K562 (cell line): ENCODE measurements at regions not wholly inside any gene's neighbourhood (a gene's known extent, or its start where the extent isn't known, plus 50 kb on each side); places are given as distances from the start of the nearest gene placed in this dataset.

ENCODE experiments used
- ATAC-seq: fragments of 200-7000 bp; cut with Tn5 transposase; 3 replicates; pipeline ENCODE4 v1.9.1; 2020; ENCODE audit warnings: moderate library complexity
- BruUV-seq: library from RNA; stranded (reverse); fragments of 400-500 nt; replicated peaks from 2 replicates; lab custom pipeline; 2021; lab: Mats Ljungman, UMichigan
- CTCF ChIA-PET: fragments of 300-600 bp; formaldehyde crosslinking; extraction: SDS; loops from one replicate; lab custom pipeline; 2021; ENCODE audit warnings: low intra/inter-chr PET ratio; lab: Yijun Ruan, JAX
- POLR2A ChIA-PET: fragments of 300-600, 350-650 bp; sonication (Branson Sonifier 250); formaldehyde crosslinking; extraction: SDS; loops from one replicate; lab custom pipeline; 2021; ENCODE audit warnings: antibody characterized with exemption, inconsistent platforms; lab: Yijun Ruan, JAX
- DNase-seq, 4 experiments: peaks; one replicate each; pipeline versions ENCODE4 v3.0.0 to v3.0.0-alpha.2; 2011 to 2018; ENCODE audit warnings: low spot score in 3 of 4, mixed read lengths in 3 of 4; ENCODE audit errors: extremely low read depth in 1 of 4
- FAIRE-seq: peaks from 2 replicates; lab custom pipeline; 2011; peaks lifted over from hg19 to GRCh38; lab: Jason Lieb, UNC
- H2AFZ ChIP-seq: 2 replicates; pipeline ENCODE4 v1.6.0; 2011; ENCODE audit warnings: low read depth, low read length, control low read depth, inconsistent platforms
- H3K27ac ChIP-seq: fragments of 200-600 bp; 3 replicates; pipeline ENCODE4 v1.8.0; 2011; ENCODE audit warnings: low read depth, mild to moderate bottlenecking, control low read depth, inconsistent platforms, low read length, moderate library complexity, mixed read lengths; ENCODE audit errors: extremely low read depth
- H3K27me3 ChIP-seq, 2 experiments: fragments of 300-600 bp in 1 of 2; 2 replicates in 1 of 2; 3 replicates in 1 of 2; pipeline versions ENCODE4 v1.6.0 to v1.8.0; 2011; ENCODE audit warnings: inconsistent platforms in 2 of 2, low read length in 2 of 2, mild to moderate bottlenecking in 1 of 2, mixed read lengths in 1 of 2, moderate library complexity in 1 of 2; ENCODE audit not compliant: control insufficient read depth in 2 of 2, insufficient read depth in 2 of 2
- H3K36me3 ChIP-seq: fragments of 300-600 bp; 3 replicates; pipeline ENCODE4 v1.8.0; 2011; ENCODE audit warnings: mild to moderate bottlenecking, low read length, inconsistent platforms; ENCODE audit not compliant: control insufficient read depth, insufficient read depth
- H3K4me1 ChIP-seq, 2 experiments: fragments of 200-600 bp in 1 of 2; replicated peaks in 1 of 2; 2 replicates in 1 of 2; 3 replicates in 1 of 2; pipeline versions ENCODE4 v1.5.1 to v1.8.0; 2011; ENCODE audit warnings: inconsistent platforms in 2 of 2, low read length in 2 of 2, mild to moderate bottlenecking in 1 of 2, mixed read lengths in 1 of 2, moderate library complexity in 1 of 2; ENCODE audit not compliant: control insufficient read depth in 2 of 2, insufficient read depth in 2 of 2
- H3K4me2 ChIP-seq: 2 replicates; pipeline ENCODE4 v1.6.1; 2011; ENCODE audit warnings: low read length, control low read depth, inconsistent platforms, mixed read lengths; ENCODE audit not compliant: insufficient read depth
- H3K4me3 ChIP-seq: fragments of 200-600 bp; sonication (generic), shearing (Covaris generic); 2 replicates; pipeline ENCODE4 v1.5.1; 2016; ENCODE audit warnings: control low read depth, inconsistent platforms
- H3K79me2 ChIP-seq: fragments of 200-600 bp; 3 replicates; pipeline ENCODE4 v1.8.0; 2011; ENCODE audit warnings: low read length, inconsistent platforms; ENCODE audit not compliant: control insufficient read depth, insufficient read depth
- H3K9ac ChIP-seq, 2 experiments: 2 replicates each; pipeline versions ENCODE4 v1.6.0 to v1.6.1; 2011; ENCODE audit warnings: low read depth in 2 of 2, low read length in 2 of 2, control low read depth in 1 of 2, inconsistent platforms in 1 of 2, mild to moderate bottlenecking in 1 of 2, mixed read lengths in 1 of 2; ENCODE audit not compliant: insufficient read depth in 1 of 2
- H3K9me1 ChIP-seq: one replicate; pipeline ENCODE4 v1.6.0; 2011; ENCODE audit warnings: inconsistent platforms, mild to moderate bottlenecking, low read length, moderate library complexity; ENCODE audit not compliant: control insufficient read depth, insufficient read depth
- H3K9me3 ChIP-seq: replicated peaks from 2 replicates; pipeline ENCODE4 v1.5.1; 2011; ENCODE audit warnings: low read depth, low read length, inconsistent platforms; ENCODE audit not compliant: control insufficient read depth, insufficient read depth
- H4K20me1 ChIP-seq: replicated peaks from 2 replicates; pipeline ENCODE4 v1.6.1; 2011; ENCODE audit warnings: low read length, inconsistent platforms, mixed read lengths; ENCODE audit not compliant: control insufficient read depth, insufficient read depth
- EWSR1 ChIP-seq: fragments of 450-650 bp; IDR thresholded peaks from 2 replicates; pipeline ENCODE4 v1.6.1; 2018; ENCODE audit warnings: borderline replicate concordance, mild to moderate bottlenecking, low read depth, moderate library complexity; ENCODE audit not compliant: partially characterized antibody
- FUS ChIP-seq: fragments of 200-400 bp; formaldehyde crosslinking; optimal IDR thresholded peaks from 2 replicates; pipeline ENCODE3; 2017; ENCODE audit warnings: low read depth, low read length
- MXI1 ChIP-seq: IDR thresholded peaks from 2 replicates; pipeline ENCODE4 v1.6.1; 2011; ENCODE audit warnings: low read depth, mild to moderate bottlenecking, improper control_type of control experiment, low read length
- MYNN ChIP-seq, 2 experiments: sonication (generic); formaldehyde crosslinking in 1 of 2; IDR thresholded peaks; 2 replicates each; pipeline versions ENCODE4 v1.5.0 to v1.6.1; 2016 to 2020; ENCODE audit warnings: antibody characterized with exemption in 1 of 2, missing genetic modification reagents in 1 of 2
- POLR2G ChIP-seq: fragments of 200-400 bp; formaldehyde crosslinking; IDR thresholded peaks from 2 replicates; pipeline ENCODE4 v1.6.1; 2017; ENCODE audit warnings: low read depth, mild to moderate bottlenecking, antibody characterized with exemption, low read length, moderate library complexity
- PURB ChIP-seq: sonication (generic); formaldehyde crosslinking; IDR thresholded peaks from 2 replicates; pipeline ENCODE4 v1.9.0; 2021; ENCODE audit warnings: low read depth, mild to moderate bottlenecking, missing genetic modification reagents
- STAT5A ChIP-seq: IDR thresholded peaks from 2 replicates; pipeline ENCODE4 v1.6.1; 2012; ENCODE audit warnings: low read length, inconsistent platforms, borderline replicate concordance
- XRCC5 ChIP-seq: fragments of 200-400 bp; formaldehyde crosslinking; IDR thresholded peaks from 2 replicates; pipeline ENCODE4 v1.6.1; 2017; ENCODE audit warnings: low read depth, mild to moderate bottlenecking, low read length
- ZNF175 ChIP-seq: fragments of 200-800 bp; sonication (Bioruptor generic); IDR thresholded peaks from 2 replicates; pipeline ENCODE4 v1.6.1; 2016; ENCODE audit warnings: low read depth, mild to moderate bottlenecking, missing genetic modification characterization, missing compliant biosample characterization
- ZNF398 ChIP-seq: fragments of 250-450 bp; sonication (Bioruptor Pico); IDR thresholded peaks from 2 replicates; pipeline ENCODE4 v1.8.0; 2021; ENCODE audit warnings: moderate library complexity, mild to moderate bottlenecking, inconsistent platforms
- ZNF79 ChIP-seq: fragments of 250-450 bp; sonication (Bioruptor Pico); IDR thresholded peaks from 2 replicates; pipeline ENCODE4 v1.4.0; 2020; ENCODE audit warnings: low read depth, mild to moderate bottlenecking, moderate library complexity
- ZZZ3 ChIP-seq: fragments of 450-650 bp; IDR thresholded peaks from 2 replicates; pipeline ENCODE4 v1.6.1; 2016; ENCODE audit warnings: antibody characterized with exemption, mild to moderate bottlenecking, moderate library complexity
- WGBS: fragments of 100-300 bp; shearing (Covaris generic); methylation state at CpG from one replicate; pipeline ENCODE4 v1.1.6; 2016; ENCODE audit warnings: low coverage, mixed read lengths; ENCODE audit not compliant: insufficient coverage; ENCODE audit errors: missing lambda C conversion rate; 5-methylcytosine and 5-hydroxymethylcytosine counted together
- in situ Hi-C: fragments of 300-500 bp; cut with MboI; formaldehyde crosslinking; loops from 4 replicates; pipeline ENCODE4 v1.15.0; 2018; ENCODE audit warnings: inconsistent platforms, mixed read lengths
- intact Hi-C: fragments of 100-400 bp; cut with micrococcal nuclease; formaldehyde crosslinking; loops from 2 replicates; pipeline ENCODE4 v1.14.2; 2022
- TF ChIP-seq, protein P1 (sequence below): fragments of 450-650 bp; IDR thresholded peaks from 2 replicates; pipeline ENCODE4 v1.7.0; 2016; ENCODE audit warnings: borderline replicate concordance

DNA sequence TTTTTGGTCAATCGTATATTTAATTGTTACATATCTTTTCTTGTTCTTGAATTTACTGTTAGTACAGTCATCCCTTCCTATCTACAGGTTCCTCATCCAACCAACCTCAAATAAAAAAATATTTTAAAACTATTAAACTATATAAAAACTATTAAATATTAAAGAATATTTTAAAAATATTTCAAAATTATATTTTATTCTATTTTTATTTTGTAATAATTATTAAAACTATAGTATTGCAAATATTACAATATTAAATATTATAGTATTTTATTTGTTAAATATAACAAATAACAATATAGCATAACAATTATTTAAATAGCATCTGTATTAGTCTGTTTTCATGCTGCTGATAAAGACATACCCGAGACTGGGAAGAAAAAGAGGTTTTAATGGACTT is 357.9 kb upstream of the GOLIM4 start:
- in situ Hi-C loops: no loop called here
- ATAC-seq: no peak
- Histone ChIP-seq H3K27me3 (no peaks in the 10 kb centered on the region), H3K4me2 (no peak overlapping the region), H3K9me3 (no peaks in the 10 kb centered on the region), H3K9ac (no peak overlapping the region), H3K79me2 (no peaks in the 10 kb centered on the region), H3K36me3 (no peaks in the 10 kb centered on the region), H3K9me1 (no peaks in the 10 kb centered on the region), H3K4me3 (no peak overlapping the region), H3K4me1 (no peaks in the 10 kb centered on the region), H2AFZ (no peak overlapping the region), H4K20me1 (no peaks in the 10 kb centered on the region), H3K27ac (no peak overlapping the region)
- intact Hi-C loops: no loop called here
- TF ChIP-seq XRCC5 (no peak), STAT5A (no peak), MXI1 (no peak), ZNF175 (CRISPR knock-in tag) (no peak), EWSR1 (no peak), ZNF79 (no peak), ZZZ3 (no peak), ZNF398 (CRISPR knock-in tag) (no peak), FUS (no peak), POLR2G (no peak), MYNN (IDR thresholded peaks at IDR 0.05) (no peak), MYNN (CRISPR knock-in tag; IDR thresholded peaks at IDR 0.05) (no peak), PURB (CRISPR knock-in tag) (no peak)
- TF ChIP-seq, protein P1, sequence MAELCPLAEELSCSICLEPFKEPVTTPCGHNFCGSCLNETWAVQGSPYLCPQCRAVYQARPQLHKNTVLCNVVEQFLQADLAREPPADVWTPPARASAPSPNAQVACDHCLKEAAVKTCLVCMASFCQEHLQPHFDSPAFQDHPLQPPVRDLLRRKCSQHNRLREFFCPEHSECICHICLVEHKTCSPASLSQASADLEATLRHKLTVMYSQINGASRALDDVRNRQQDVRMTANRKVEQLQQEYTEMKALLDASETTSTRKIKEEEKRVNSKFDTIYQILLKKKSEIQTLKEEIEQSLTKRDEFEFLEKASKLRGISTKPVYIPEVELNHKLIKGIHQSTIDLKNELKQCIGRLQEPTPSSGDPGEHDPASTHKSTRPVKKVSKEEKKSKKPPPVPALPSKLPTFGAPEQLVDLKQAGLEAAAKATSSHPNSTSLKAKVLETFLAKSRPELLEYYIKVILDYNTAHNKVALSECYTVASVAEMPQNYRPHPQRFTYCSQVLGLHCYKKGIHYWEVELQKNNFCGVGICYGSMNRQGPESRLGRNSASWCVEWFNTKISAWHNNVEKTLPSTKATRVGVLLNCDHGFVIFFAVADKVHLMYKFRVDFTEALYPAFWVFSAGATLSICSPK: no peak
- DNase-seq: no peak
- FAIRE-seq: no peak
- WGBS: 0% methylated on average over 2 of the region's 2 CpGs
- ChIA-PET CTCF (no interaction called here), POLR2A (no interaction called here)
- BruUV-seq: no TSS peak
